ENCODE measurements at regions not wholly inside any gene's neighbourhood (a gene's known extent, or its start where the extent isn't known, plus 50 kb on each side); places are given as distances from the start of the nearest gene placed in this dataset.
"Not testable (repeated sequence)": the region's sequence is repeated elsewhere in the genome, so short reads cannot be mapped to it uniquely, and the experiment has no call there.

GRCh38 chr4:11120435-11120834 is 308.3 kb downstream of the HS3ST1 start:
- DNase-seq (ENCODE audit: low spot score) = no peak

DNA sequence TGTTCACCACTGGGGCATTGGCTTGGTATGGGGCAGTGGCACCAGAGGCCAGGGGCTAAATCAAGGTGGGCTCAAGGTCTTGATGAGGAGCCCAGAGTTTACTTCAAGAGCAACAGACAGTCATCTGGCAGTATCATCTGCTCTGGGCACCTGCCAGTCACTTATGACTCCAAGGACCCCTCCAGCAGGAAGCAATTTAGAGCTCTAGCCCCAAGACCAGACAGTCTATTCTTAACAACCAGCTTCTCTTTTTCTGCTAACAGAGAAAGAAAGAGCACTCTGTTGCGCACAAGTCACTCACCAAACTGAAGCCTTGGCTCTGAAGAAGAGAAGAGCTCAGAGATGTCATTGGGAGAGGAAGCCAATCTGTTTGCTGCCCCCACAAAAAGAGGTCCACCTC is 309.2 kb downstream of the HS3ST1 start:
- DNase-seq (ENCODE audit: low spot score) = no peak

DNA sequence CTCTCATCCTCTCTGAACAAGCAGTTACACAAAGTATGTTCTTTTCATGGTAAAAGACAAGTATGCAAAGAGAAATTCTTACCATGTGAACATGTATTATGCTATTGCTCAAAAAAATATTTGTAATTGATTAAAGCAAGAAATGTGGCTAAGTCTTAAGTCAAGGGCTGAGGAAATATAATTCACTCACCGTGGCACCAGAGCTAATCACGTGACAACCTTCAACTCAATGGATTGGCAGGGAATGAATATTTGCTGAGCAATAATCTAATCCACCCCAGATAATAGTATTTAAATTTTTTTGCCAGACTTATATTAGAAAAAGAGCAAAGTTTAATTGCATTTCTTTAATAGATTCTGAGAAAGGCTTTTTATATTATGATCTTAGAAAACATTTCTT is 310.2 kb downstream of the HS3ST1 start:
- no peak for DNase-seq (ENCODE audit: low spot score)

DNA sequence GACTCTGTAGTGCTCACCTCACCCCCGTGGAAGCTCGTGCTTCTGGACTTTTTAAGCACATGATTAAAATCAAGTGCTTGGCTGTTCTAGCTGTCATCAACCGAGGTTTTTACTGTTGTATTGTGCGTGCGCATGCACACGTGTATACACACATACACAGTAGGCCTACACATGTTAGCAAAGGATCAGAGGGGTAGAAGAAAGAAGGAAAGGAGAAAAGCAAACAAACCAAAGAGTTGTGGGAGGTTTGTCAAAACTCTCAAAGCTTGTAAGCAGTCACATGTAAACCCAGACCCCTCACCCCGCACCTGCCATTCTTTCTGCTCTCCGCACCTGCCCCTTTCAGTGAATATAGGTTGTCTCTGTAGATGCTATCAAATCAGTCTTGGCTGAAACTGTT is 311.8 kb downstream of the HS3ST1 start:
- no peak for DNase-seq (ENCODE audit: low spot score)

DNA sequence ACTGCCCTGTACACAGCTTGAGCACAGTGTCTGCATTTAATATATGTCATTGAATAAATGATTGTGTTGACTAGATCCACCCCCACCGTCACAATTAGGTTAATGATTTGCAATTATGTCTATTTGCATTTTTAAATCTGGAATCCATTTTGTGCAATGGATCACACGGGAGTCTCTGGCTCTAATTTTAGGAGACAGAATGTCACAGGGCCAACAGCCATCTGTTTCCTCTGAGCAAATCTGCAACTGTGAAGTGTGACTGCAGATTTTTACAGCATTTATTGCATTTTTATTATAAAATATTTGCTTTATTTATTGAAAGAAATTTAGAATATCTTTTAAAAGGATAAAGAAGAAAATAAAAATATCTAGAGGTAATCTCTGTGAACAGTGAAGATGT is 316.8 kb downstream of the HS3ST1 start:
- DNase-seq (ENCODE audit: low spot score) = no peak

DNA sequence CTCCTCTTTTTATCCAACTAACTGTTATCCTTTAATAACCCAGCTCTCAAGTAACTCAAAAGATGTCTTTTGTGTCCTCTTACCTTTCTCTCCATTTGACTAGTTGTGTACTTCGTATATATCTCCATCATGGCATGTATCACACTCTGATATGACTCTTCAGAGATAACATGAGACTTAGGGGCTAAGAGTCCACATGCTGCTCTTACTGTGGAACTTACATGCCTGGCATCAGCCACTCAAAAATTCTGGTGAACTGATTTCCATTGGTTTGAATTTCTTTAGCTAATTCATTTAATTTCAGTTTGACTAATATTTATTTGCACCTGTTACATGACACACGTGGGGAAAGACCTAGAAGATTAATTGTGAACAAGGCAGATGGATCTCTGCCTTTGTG is 317.3 kb downstream of the HS3ST1 start:
- no peak for DNase-seq (ENCODE audit: low spot score)

DNA sequence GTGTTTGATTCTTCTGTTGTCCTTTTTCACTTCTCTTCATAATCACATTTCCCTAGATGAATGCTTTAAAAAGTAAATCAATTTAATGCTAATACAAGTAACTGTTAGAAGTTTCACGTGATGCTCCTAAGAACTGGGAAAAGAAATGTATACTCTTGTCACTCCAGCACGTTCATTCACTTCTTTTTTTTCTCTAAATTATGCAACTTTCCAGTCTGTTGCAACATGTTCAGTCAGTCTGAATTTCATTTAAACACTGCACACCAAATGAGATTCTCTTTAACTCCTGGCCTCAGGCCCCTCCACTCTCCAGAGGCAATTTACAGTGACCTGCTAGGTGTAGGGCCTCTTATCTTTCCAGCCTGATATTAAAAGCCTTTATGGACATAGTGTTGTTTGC is 321.9 kb downstream of the HS3ST1 start:
- no peak for DNase-seq (ENCODE audit: low spot score)

GRCh38 chr4:11106190-11106589 is 322.5 kb downstream of the HS3ST1 start:
- no peak for DNase-seq (ENCODE audit: low spot score)

- no peak for DNase-seq (ENCODE audit: low spot score)
Measured at GRCh38 chr4:11105715-11106114, 323.0 kb downstream of the HS3ST1 start.

GRCh38 chr4:11098461-11098860 is 330.2 kb downstream of the HS3ST1 start:
- peak; percentile 74 for DNase-seq (ENCODE audit: low spot score)

GRCh38 chr4:11097725-11098124 is 331.0 kb downstream of the HS3ST1 start:
- DNase-seq (ENCODE audit: low spot score) = no peak

DNA sequence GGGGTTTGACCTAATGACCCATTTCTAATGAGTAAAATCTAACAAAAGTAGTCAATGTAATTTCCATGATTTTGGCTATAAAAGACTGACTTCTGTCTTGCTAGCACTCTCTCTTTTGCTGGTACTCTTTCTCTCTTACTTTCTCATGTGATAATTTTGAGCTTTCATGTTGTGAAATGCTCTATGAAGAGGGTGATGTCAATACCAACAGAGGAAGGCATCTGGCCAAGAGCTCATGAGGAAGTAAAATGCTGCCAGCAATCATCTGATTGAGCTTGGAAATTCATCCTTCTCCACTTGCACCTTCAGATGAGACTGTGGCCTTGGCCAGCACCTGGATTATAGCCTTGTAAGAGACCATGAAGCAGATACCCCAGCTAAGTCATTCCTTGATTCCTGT is 347.7 kb downstream of the HS3ST1 start:
- DNase-seq (ENCODE audit: low spot score) = no peak

GRCh38 chr4:11079171-11079570 is 349.5 kb downstream of the HS3ST1 start:
- no peak for DNase-seq (ENCODE audit: low spot score)

DNA sequence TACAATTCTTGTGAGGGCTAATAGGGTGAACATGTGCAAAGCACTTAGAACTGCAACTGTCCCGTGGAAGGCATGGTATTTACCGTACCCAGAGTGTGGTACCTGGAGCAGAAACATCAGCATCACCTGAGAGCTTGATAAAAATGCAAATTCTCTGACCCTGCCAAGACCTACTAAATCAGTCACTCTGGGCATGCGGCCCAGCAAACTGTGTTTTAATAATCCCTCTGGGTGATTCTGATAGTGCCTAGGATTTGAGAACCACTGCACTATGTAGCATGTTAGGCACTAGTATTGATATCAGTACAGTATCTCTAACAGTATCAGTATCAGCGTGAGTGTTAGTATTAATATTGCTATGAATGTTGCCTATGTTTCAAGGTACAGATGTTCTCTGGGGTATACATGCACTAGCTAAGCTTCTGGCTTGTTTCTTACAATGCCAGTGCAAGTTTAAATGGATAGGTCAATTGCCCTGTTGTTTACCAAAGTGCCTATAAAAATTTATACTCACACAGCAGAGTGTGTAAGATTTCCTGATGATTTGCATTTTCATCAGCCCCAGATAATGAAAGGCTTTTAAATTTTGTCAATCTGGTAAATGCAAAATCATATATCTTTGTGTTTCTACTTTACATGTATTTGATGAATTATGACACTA is 354.0 kb downstream of the HS3ST1 start:
- no peak for DNase-seq (ENCODE audit: low spot score)

GRCh38 chr4:11073621-11074051 is 355.1 kb downstream of the HS3ST1 start:
- no peak for DNase-seq (ENCODE audit: low spot score)

GRCh38 chr4:11072999-11073398 is 355.7 kb downstream of the HS3ST1 start:
- DNase-seq (ENCODE audit: low spot score) = no peak

GRCh38 chr4:11072463-11072862 is 356.2 kb downstream of the HS3ST1 start:
- no peak for DNase-seq (ENCODE audit: low spot score)

- no peak for DNase-seq (ENCODE audit: low spot score)
Measured at GRCh38 chr4:11070813-11071212, 357.9 kb downstream of the HS3ST1 start.

GRCh38 chr4:11069581-11070211 is 359.0 kb downstream of the HS3ST1 start:
- no peak for DNase-seq (ENCODE audit: low spot score)

DNA sequence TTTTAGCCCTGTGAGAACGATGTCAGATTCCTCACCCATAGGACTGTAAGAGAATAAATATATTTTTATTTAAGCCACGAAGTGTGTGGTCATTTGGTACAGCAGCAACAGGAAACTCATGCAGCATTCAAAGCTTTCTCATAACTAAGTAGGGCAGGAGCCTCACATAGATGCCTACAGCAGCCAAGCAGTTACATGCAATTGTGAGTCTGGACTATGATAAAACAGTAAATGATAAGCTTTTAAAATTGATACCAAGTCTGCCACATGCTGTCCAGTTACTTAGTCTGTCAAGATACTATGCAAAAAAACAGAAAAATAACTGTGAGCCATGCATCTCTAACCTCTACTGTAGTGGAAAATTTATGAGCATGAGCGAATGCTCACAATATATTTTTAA is 359.6 kb downstream of the HS3ST1 start:
- DNase-seq (ENCODE audit: low spot score) = no peak

- DNase-seq (ENCODE audit: low spot score) = not testable (repeated sequence)
Measured at GRCh38 chr4:11066584-11066983, 362.1 kb downstream of the HS3ST1 start.

- not testable (repeated sequence) for DNase-seq (ENCODE audit: low spot score)
Measured at GRCh38 chr4:11060637-11061036, 368.1 kb downstream of the HS3ST1 start.

DNA sequence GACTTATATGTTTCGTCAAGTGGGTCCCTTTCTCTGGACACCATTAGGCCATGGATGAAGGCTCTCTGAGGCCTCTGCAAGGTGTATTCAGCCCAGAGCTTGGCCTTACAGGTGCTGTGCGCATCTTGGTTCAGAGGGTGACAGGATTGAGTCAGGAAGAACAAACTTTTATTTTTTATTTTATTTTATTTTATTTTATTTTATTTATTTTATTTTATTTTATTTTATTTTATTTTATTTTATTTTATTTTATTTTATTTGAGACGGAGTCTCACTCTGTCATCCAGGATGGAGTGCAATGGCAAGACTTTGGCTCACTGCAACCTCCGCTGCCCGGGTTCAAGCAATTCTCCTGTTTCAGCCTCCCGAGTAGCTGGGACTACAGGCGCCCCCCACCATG is 370.4 kb upstream of the CLNK start:
- DNase-seq (ENCODE audit: low spot score) = not testable (repeated sequence)

- DNase-seq (ENCODE audit: low spot score) = no peak
Measured at GRCh38 chr4:11053601-11054220, 369.1 kb upstream of the CLNK start.

Measured in NAMALWA (cell line).